GM18870 (cell line): ENCODE measurements at regions not wholly inside any gene's neighbourhood (a gene's known extent, or its start where the extent isn't known, plus 50 kb on each side); places are given as distances from the start of the nearest gene placed in this dataset.
"Not testable (repeated sequence)": the region's sequence is repeated elsewhere in the genome, so short reads cannot be mapped to it uniquely, and the experiment has no call there.

ENCODE experiments used
- ATAC-seq: cut with Tn5 transposase; IDR thresholded peaks from one replicate; pipeline ENCODE4 v1.9.1; 2021; ENCODE audit warnings: moderate library complexity; ENCODE audit not compliant: unreplicated experiment

GRCh38 chr12:60231976-60232907 is 636.4 kb downstream of the SLC16A7 start:
- ATAC-seq: no peak

GRCh38 chr12:60234611-60235195 is 638.9 kb downstream of the SLC16A7 start:
- not testable (repeated sequence) for ATAC-seq

- ATAC-seq: no peak
Measured at GRCh38 chr12:60235261-60235660, 639.4 kb downstream of the SLC16A7 start.

GRCh38 chr12:60236416-60236815 is 640.6 kb downstream of the SLC16A7 start:
- not testable (repeated sequence) for ATAC-seq

- ATAC-seq: no peak
Measured at GRCh38 chr12:60240891-60241290, 645.1 kb downstream of the SLC16A7 start.

GRCh38 chr12:60251091-60251490 is 655.3 kb downstream of the SLC16A7 start:
- ATAC-seq: no peak

- ATAC-seq: no peak
Measured at GRCh38 chr12:60252359-60253096, 656.7 kb downstream of the SLC16A7 start.

- ATAC-seq: no peak
Measured at GRCh38 chr12:60255044-60255443, 659.2 kb downstream of the SLC16A7 start.

GRCh38 chr12:60257063-60257462 is 661.2 kb downstream of the SLC16A7 start:
- ATAC-seq: no peak

- ATAC-seq: no peak
Measured at GRCh38 chr12:60259225-60259624, 663.4 kb downstream of the SLC16A7 start.

- ATAC-seq: no peak
Measured at GRCh38 chr12:60262378-60262777, 666.5 kb downstream of the SLC16A7 start.

GRCh38 chr12:60263161-60263560 is 667.3 kb downstream of the SLC16A7 start:
- no peak for ATAC-seq

GRCh38 chr12:60263836-60264493 is 668.1 kb downstream of the SLC16A7 start:
- ATAC-seq: no peak

- no peak for ATAC-seq
Measured at GRCh38 chr12:60265741-60266140, 669.9 kb downstream of the SLC16A7 start.

GRCh38 chr12:60266381-60266852 is 670.6 kb downstream of the SLC16A7 start:
- ATAC-seq: no peak

GRCh38 chr12:60269611-60270269 is 673.9 kb downstream of the SLC16A7 start:
- ATAC-seq: no peak

- ATAC-seq: no peak
Measured at GRCh38 chr12:60271816-60272215, 676.0 kb downstream of the SLC16A7 start.

- ATAC-seq: no peak
Measured at GRCh38 chr12:60278209-60278608, 682.4 kb downstream of the SLC16A7 start.

GRCh38 chr12:60279221-60279620 is 683.4 kb downstream of the SLC16A7 start:
- ATAC-seq: no peak

- ATAC-seq: no peak
Measured at GRCh38 chr12:60281522-60281921, 685.7 kb downstream of the SLC16A7 start.
